H1 (cell line): ENCODE measurements at regions not wholly inside any gene's neighbourhood (a gene's known extent, or its start where the extent isn't known, plus 50 kb on each side); places are given as distances from the start of the nearest gene placed in this dataset.

ENCODE experiments used
- BRCA1 ChIP-seq: IDR thresholded peaks from 2 replicates; pipeline ENCODE4 v1.6.1; 2012; ENCODE audit warnings: low read depth, low read length, improper control_type of control experiment
- EP300 ChIP-seq, 2 experiments: IDR thresholded peaks; 1 replicate in 1 of 2; 2 replicates in 1 of 2; pipeline ENCODE4 v1.6.1; 2011 to 2012; ENCODE audit warnings: low read depth in 2 of 2, low read length in 2 of 2, mild to moderate bottlenecking in 2 of 2, borderline replicate concordance in 1 of 2, inconsistent platforms in 1 of 2, moderate library complexity in 1 of 2
- EZH2 ChIP-seq: fragments of 200-600 bp; sonication (generic); IDR thresholded peaks from 2 replicates; pipeline ENCODE4 v1.7.1; 2012; ENCODE audit warnings: low read depth, mild to moderate bottlenecking, moderate library complexity, low read length, inconsistent platforms; ENCODE audit not compliant: severe bottlenecking
- GABPA ChIP-seq: IDR thresholded peaks from 2 replicates; pipeline ENCODE4 v1.6.1; 2011; ENCODE audit warnings: mild to moderate bottlenecking, low read length, moderate library complexity, borderline replicate concordance; ENCODE audit not compliant: insufficient read depth
- NRF1 ChIP-seq: IDR thresholded peaks from 2 replicates; pipeline ENCODE4 v1.6.1; 2011; ENCODE audit warnings: mild to moderate bottlenecking, low read depth, low read length, improper control_type of control experiment
- POLR2A ChIP-seq, 2 experiments: IDR thresholded peaks; 1 replicate in 1 of 2; 2 replicates in 1 of 2; pipeline ENCODE4 v1.6.1; 2011; ENCODE audit warnings: low read depth in 2 of 2, low read length in 2 of 2, mild to moderate bottlenecking in 2 of 2; ENCODE audit errors: control extremely low read depth in 1 of 2
- SP1 ChIP-seq: IDR thresholded peaks from 2 replicates; pipeline ENCODE4 v1.6.1; 2011; ENCODE audit warnings: low read depth, low read length
- SP2 ChIP-seq: IDR thresholded peaks from 2 replicates; pipeline ENCODE4 v1.6.1; 2012; ENCODE audit warnings: mild to moderate bottlenecking, low read length, inconsistent platforms
- ZNF274 ChIP-seq: IDR thresholded peaks from 2 replicates; pipeline ENCODE4 v1.7.0; 2012; ENCODE audit warnings: low read length, borderline replicate concordance; ENCODE audit errors: extremely low read depth
- TF ChIP-seq, protein P1 (sequence below), 3 experiments: IDR thresholded peaks; 1 replicate in 2 of 3; 2 replicates in 1 of 3; pipeline versions ENCODE4 v1.5.1 to v1.6.1; 2011; ENCODE audit warnings: low read length in 3 of 3, mild to moderate bottlenecking in 3 of 3, inconsistent platforms in 2 of 3, low read depth in 1 of 3, moderate library complexity in 1 of 3; ENCODE audit not compliant: insufficient read depth in 1 of 3; ENCODE audit errors: control extremely low read depth in 1 of 3
- TF ChIP-seq, protein P2 (sequence below): IDR thresholded peaks from 2 replicates; pipeline ENCODE4 v1.6.1; 2012; ENCODE audit warnings: inconsistent platforms
- TF ChIP-seq, protein P3 (sequence below): IDR thresholded peaks from 2 replicates; pipeline ENCODE4 v1.6.1; 2011; ENCODE audit warnings: low read depth, mild to moderate bottlenecking, low read length; ENCODE audit not compliant: insufficient read depth

DNA sequence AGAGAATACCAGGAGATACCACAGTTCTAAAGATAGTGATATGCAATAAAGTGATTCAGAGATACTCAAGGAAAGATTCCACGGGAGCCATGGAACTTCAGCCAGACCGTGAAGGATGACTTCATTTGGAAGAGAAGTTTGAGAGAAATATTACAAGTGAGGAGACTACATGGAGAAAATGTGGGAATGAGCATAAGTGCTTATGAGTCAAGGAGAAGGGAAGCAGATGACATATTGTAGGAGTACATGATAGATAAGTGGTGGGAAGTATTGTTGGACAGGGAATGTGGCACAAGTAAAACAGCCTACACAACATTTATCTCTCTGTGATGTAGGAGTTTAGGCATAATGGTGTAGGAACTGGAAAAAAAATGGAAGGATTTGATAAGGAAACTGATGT, 122.1 kb upstream of the FBXL17 start:
- TF ChIP-seq ZNF274 (no peak), GABPA (no peak), SP1 (no peak), EZH2 (no peak), POLR2A (IDR thresholded peaks at IDR 0.05; ENCODE audit: control extremely low read depth in 1 of 2, low read depth in 2 of 2, low read length in 2 of 2) (no peak), SP2 (no peak), BRCA1 (no peak), NRF1 (no peak), EP300 (IDR thresholded peaks at IDR 0.05; ENCODE audit: borderline replicate concordance in 1 of 2, low read depth in 2 of 2, low read length in 2 of 2) (no peak)
- TF ChIP-seq, protein P1, sequence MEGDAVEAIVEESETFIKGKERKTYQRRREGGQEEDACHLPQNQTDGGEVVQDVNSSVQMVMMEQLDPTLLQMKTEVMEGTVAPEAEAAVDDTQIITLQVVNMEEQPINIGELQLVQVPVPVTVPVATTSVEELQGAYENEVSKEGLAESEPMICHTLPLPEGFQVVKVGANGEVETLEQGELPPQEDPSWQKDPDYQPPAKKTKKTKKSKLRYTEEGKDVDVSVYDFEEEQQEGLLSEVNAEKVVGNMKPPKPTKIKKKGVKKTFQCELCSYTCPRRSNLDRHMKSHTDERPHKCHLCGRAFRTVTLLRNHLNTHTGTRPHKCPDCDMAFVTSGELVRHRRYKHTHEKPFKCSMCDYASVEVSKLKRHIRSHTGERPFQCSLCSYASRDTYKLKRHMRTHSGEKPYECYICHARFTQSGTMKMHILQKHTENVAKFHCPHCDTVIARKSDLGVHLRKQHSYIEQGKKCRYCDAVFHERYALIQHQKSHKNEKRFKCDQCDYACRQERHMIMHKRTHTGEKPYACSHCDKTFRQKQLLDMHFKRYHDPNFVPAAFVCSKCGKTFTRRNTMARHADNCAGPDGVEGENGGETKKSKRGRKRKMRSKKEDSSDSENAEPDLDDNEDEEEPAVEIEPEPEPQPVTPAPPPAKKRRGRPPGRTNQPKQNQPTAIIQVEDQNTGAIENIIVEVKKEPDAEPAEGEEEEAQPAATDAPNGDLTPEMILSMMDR (IDR thresholded peaks at IDR 0.05; ENCODE audit: control extremely low read depth in 1 of 3, insufficient read depth in 1 of 3, low read depth in 1 of 3, low read length in 3 of 3): no peak
- TF ChIP-seq, protein P2, sequence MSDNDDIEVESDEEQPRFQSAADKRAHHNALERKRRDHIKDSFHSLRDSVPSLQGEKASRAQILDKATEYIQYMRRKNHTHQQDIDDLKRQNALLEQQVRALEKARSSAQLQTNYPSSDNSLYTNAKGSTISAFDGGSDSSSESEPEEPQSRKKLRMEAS: no peak
- TF ChIP-seq, protein P3, sequence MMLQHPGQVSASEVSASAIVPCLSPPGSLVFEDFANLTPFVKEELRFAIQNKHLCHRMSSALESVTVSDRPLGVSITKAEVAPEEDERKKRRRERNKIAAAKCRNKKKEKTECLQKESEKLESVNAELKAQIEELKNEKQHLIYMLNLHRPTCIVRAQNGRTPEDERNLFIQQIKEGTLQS: no peak
